ENCODE measurements at regions not wholly inside any gene's neighbourhood (a gene's known extent, or its start where the extent isn't known, plus 50 kb on each side); places are given as distances from the start of the nearest gene placed in this dataset.

DNA sequence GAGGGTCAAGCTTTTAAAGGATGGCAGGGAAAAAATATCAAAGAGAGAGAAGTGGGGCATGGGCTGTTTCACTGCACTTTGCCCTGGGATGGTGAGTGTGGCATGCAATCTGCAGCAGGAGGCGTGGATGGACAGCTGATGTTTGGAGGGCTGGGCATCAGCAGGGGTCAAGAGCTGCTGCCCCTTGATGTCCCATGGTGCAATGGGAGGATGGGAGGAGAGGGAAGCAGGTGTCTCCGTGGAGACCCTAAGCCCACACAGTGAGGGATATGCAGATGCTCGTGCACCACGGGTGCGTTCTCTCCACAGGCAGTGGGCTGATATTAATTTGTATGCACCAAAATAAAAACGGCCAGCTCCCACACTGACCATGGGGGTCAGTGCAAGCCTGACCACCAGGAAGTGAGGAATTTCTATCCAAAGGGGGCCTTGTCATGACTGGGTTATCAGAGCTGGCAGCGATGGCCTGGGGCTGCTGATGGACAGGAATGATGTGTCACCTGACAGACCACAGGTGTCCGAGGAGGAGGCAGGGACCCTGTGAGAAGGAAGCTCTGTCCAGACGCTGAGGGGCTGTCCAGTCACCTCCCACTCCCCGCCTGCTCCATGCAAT, 183.6 kb downstream of the IRF8 start:
- TF ChIP-seq POLR2A (IDR thresholded peaks at IDR 0.05), result no peak
- TF ChIP-seq, protein P1, sequence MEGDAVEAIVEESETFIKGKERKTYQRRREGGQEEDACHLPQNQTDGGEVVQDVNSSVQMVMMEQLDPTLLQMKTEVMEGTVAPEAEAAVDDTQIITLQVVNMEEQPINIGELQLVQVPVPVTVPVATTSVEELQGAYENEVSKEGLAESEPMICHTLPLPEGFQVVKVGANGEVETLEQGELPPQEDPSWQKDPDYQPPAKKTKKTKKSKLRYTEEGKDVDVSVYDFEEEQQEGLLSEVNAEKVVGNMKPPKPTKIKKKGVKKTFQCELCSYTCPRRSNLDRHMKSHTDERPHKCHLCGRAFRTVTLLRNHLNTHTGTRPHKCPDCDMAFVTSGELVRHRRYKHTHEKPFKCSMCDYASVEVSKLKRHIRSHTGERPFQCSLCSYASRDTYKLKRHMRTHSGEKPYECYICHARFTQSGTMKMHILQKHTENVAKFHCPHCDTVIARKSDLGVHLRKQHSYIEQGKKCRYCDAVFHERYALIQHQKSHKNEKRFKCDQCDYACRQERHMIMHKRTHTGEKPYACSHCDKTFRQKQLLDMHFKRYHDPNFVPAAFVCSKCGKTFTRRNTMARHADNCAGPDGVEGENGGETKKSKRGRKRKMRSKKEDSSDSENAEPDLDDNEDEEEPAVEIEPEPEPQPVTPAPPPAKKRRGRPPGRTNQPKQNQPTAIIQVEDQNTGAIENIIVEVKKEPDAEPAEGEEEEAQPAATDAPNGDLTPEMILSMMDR (IDR thresholded peaks at IDR 0.05), result no peak
